BLaER1 treated with 17β-estradiol and CSF1 and Interleukin-3, amounts not matched to agents 10 nM and 100 nM (cell line): ENCODE measurements at regions not wholly inside any gene's neighbourhood (a gene's known extent, or its start where the extent isn't known, plus 50 kb on each side); places are given as distances from the start of the nearest gene placed in this dataset.

Experiments
- H3K27ac ChIP-seq, 11 experiments: shearing (Covaris generic); formaldehyde crosslinking; 2 replicates each; pipeline ENCODE4 v1.8.1; 2022
- H3K27me3 ChIP-seq, 11 experiments: shearing (Covaris generic); formaldehyde crosslinking; 2 replicates each; pipeline ENCODE4 v1.8.1; 2022
- H3K36me3 ChIP-seq, 11 experiments: shearing (Covaris generic); formaldehyde crosslinking; 2 replicates each; pipeline ENCODE4 v1.8.1; 2022
- H3K4me1 ChIP-seq, 10 experiments: shearing (Covaris generic); formaldehyde crosslinking; 2 replicates each; pipeline ENCODE4 v1.8.1; 2022
- H3K4me2 ChIP-seq, 11 experiments: shearing (Covaris generic); formaldehyde crosslinking; 2 replicates each; pipeline ENCODE4 v1.8.1; 2022
- H3K4me3 ChIP-seq, 10 experiments: shearing (Covaris generic); formaldehyde crosslinking; 2 replicates each; pipeline ENCODE4 v1.8.1; 2022
- H3K9ac ChIP-seq, 11 experiments: shearing (Covaris generic); formaldehyde crosslinking; 2 replicates each; pipeline ENCODE4 v1.8.1; 2022
- H3K9me3 ChIP-seq, 11 experiments: shearing (Covaris generic); formaldehyde crosslinking; replicated peaks in 1 of 11; 2 replicates each; pipeline ENCODE4 v1.8.1; 2022
- H4K20me1 ChIP-seq, 11 experiments: shearing (Covaris generic); formaldehyde crosslinking; 2 replicates each; pipeline ENCODE4 v1.8.1; 2022
- Cebpa-rat ChIP-seq, 11 experiments: shearing (Covaris generic); IDR thresholded peaks; 2 replicates each; pipeline ENCODE4 v1.8.1; 2022

DNA sequence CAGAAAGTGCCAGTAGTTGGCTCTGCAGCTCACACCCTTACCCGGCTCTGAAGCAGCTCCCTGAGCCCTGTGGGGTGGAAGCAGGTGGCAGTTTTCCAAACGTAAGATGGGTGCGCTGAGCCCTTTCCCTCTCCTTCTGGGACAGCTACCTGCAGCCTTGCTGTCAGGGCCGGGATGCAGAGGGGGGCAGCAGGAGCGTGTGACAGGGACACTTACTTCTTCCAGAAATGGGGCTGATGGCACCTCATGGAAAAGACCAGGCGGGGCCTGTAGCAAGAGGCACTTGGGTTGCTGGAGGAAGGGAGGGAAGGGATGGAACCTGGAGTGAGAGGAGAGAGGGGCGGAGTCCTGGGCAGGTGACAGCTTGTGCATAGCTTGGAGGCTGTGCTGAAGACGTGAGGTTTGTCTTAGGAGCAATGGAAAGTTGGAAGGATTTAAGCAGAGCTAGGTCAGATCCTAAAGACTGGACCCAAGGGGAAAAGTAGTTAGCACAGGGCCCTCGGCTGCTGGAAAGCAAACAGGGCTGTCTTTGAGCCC lies 216.8 kb upstream of the RPL38 start:
- H3K36me3 ChIP-seq = no peaks in the 10 kb centered on the region
- TF ChIP-seq Cebpa-rat (IDR thresholded peaks at IDR 0.05) = no peak

DNA sequence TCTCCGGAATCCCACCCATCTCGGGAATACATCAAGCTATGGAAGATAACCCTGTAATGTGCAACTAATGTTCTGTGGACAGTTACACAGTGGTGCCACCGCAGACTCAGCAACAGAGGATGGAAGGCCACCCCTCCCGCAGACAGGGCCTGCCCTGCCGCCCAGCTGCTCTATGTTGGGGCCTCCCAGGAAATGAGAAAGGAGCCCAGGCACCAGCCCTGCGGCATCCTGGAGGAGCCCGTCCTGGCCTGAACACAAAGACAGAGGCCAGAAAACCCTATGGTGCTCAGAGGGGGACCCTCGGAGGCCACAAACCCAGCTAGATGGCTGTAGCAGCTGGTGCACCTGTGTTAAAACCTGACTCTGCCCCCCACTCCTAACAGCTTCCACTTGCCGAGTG lies 216.1 kb upstream of the RPL38 start:
- no peaks in the 10 kb centered on the region for H4K20me1 ChIP-seq
- H3K4me2 ChIP-seq = peak overlapping the region in 2 of 11 experiments; percentile 21 to 32; a peak in 4 of 22 replicates
- no peaks in the 10 kb centered on the region for H3K27me3 ChIP-seq
- H3K9ac ChIP-seq = no peak overlapping the region
- H3K4me1 ChIP-seq = peaks cover 30 to 51% (median 40%) of the 10 kb centered on the region in 10 experiments
- no peak for TF ChIP-seq Cebpa-rat (IDR thresholded peaks at IDR 0.05)
- H3K9me3 ChIP-seq = no peaks in the 10 kb centered on the region
- H3K36me3 ChIP-seq = no peaks in the 10 kb centered on the region
- no peak overlapping the region for H3K27ac ChIP-seq
- no peak overlapping the region for H3K4me3 ChIP-seq

More for the DNA sequence above, 216.8 kb upstream of the RPL38 start:
- H3K27me3 ChIP-seq = no peaks in the 10 kb centered on the region
- H3K9me3 ChIP-seq = no peaks in the 10 kb centered on the region
- no peaks in the 10 kb centered on the region for H4K20me1 ChIP-seq
- no peak overlapping the region for H3K4me3 ChIP-seq
- peaks cover 37 to 58% (median 46%) of the 10 kb centered on the region in 10 experiments for H3K4me1 ChIP-seq
- H3K27ac ChIP-seq = no peak overlapping the region
- peak overlapping the region in 3 of 11 experiments; percentile 1 to 32 (median 21); a peak in 2 of 22 replicates for H3K4me2 ChIP-seq
- no peak overlapping the region for H3K9ac ChIP-seq

DNA sequence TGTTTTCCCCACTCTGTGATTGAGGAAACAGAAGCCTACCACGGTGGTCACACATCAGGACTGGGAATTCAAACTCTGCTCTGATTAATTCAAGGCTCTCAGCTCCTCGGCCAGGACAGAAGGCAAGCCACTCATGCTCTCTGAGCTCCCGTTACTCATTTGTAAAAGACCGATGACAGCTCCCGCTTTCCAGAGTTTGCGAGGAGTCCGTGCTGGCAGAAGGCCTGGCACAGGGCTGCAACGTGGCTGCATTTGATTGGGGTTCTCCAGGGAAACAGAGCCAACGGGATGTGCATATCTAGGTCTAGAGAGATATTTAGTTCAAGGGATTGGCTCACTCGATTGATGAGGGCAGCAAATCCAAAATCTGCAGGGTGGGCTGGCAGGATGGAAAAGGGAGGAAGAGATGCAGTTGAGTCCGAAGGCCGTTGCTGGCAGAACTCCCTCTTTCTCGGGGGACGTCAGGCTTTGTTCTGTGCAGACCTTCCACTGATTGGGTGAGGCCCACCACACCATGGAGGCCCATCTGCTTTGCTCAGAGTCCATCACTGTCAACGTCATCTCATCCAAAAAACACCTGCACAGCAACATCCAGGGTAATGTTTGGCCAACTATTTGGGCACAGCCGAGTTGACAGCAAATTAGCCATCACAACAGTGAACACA lies 215.5 kb upstream of the RPL38 start:
- Histone ChIP-seq H3K4me2 (0 out of 22 replicates have a peak overlapping the region, but pooled peaks of 1 of the 11 experiments have one; percentile 32), H3K27ac (no peak overlapping the region), H3K36me3 (no peaks in the 10 kb centered on the region), H4K20me1 (no peaks in the 10 kb centered on the region), H3K9ac (no peak overlapping the region), H3K9me3 (no peaks in the 10 kb centered on the region), H3K27me3 (no peaks in the 10 kb centered on the region), H3K4me1 (peaks cover 24 to 45% (median 34%) of the 10 kb centered on the region in 10 experiments), H3K4me3 (no peak overlapping the region)
- no peak for TF ChIP-seq Cebpa-rat (IDR thresholded peaks at IDR 0.05)

DNA sequence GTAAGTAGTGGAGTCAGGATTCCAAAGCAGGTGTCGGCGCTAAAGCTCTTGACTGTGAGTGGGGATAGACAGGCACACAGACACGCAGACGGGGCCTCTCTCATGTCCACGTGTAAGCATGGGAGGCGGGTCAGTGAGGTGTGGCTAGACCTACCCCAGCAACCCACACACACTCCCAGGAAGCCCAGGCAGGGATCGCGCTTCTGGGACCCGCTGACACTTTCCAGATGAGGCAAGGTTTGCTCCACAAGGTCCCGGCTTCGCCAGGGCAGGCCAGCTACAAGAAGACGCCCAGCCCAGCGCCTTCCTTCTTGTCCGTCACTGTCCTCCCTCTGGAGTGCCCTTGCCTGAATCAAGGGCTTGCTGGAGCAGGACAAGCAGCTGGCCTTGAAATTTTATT lies 213.8 kb upstream of the RPL38 start:
- Histone ChIP-seq H3K9ac (no peak overlapping the region), H3K4me3 (no peak overlapping the region), H3K4me2 (no peak overlapping the region), H3K4me1 (peaks cover 9 to 28% (median 18%) of the 10 kb centered on the region in 10 experiments; a peak in 19 of 20 replicates), H3K9me3 (no peaks in the 10 kb centered on the region), H3K27ac (no peak overlapping the region), H3K36me3 (no peaks in the 10 kb centered on the region), H3K27me3 (no peaks in the 10 kb centered on the region), H4K20me1 (no peaks in the 10 kb centered on the region)
- no peak for TF ChIP-seq Cebpa-rat (IDR thresholded peaks at IDR 0.05)

DNA sequence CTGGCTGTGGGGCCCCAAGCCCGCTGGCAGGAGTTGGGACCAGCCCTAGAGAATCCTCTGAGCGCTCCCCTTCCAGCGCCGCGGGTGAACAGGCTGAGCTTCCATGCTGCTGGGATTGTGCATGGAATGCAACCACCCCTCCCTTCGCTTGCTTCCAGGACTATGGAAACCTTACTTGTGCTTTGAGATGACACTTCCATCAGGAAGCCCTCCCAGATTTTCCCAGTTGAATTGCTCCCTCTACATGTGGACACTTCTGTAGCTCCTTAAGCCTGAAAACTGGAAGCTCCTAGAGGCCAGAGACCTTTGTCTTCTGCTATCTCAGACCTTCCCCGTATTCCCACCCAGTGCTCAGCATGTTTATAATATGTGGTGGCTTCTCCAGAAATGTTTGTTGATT lies 213.2 kb upstream of the RPL38 start:
- Histone ChIP-seq H3K4me3 (no peak overlapping the region), H3K9ac (no peak overlapping the region), H3K27ac (no peak overlapping the region), H3K4me2 (no peak overlapping the region), H4K20me1 (no peaks in the 10 kb centered on the region), H3K4me1 (peaks cover 3 to 25% (median 13%) of the 10 kb centered on the region in 10 experiments; a peak in 18 of 20 replicates), H3K27me3 (no peaks in the 10 kb centered on the region), H3K36me3 (no peaks in the 10 kb centered on the region), H3K9me3 (no peaks in the 10 kb centered on the region)
- no peak for TF ChIP-seq Cebpa-rat (IDR thresholded peaks at IDR 0.05)

DNA sequence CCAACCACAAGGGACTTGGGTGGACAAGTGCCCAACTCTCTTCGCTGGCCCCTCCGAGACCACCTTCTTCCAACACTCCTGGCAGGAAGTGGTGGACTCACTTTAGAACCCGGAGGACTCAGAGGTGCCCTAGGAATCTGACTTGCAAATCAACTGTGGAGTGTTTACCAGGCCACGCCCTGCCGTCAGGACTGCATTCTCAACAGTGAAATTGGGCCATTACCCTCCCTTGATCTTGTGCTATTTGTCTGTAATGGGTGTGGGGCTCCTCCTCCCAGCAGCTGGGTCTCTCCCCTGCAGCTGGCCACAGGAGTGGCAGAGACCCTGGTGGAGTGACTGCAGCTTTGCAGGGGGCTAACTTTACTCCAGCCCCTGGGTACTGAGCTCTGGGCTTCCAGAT lies 212.2 kb upstream of the RPL38 start:
- Histone ChIP-seq H3K4me3 (no peak overlapping the region), H3K9me3 (no peaks in the 10 kb centered on the region), H3K36me3 (no peaks in the 10 kb centered on the region), H3K27me3 (no peaks in the 10 kb centered on the region), H3K27ac (no peak overlapping the region), H3K4me1 (peaks cover 0 to 27% (median 16%) of the 10 kb centered on the region in 10 experiments; a peak in 14 of 20 replicates), H4K20me1 (no peaks in the 10 kb centered on the region), H3K4me2 (no peak overlapping the region), H3K9ac (no peak overlapping the region)
- no peak for TF ChIP-seq Cebpa-rat (IDR thresholded peaks at IDR 0.05)

DNA sequence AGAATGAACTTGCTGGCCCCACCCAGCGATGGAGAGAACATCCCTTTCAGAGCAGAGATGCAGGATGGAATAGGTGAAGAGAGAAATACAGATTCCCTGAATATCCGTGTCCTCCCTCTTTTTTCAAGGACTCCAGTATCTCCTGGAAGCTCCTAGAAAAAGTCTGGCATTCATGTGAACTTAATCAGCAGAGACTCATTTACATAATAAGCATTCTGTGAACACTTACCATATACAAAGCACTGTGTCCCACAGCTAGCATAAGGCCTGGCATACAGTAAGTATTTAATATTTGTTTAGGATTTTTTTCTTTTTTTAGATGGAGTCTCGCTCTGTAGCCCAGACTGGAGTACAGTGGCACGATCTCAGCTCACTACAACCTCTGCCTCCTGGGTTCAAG lies 208.5 kb upstream of the RPL38 start:
- Histone ChIP-seq H3K9ac (no peak overlapping the region), H3K4me2 (peak overlapping the region in 3 of 11 experiments; percentile 53 to 63 (median 56); a peak in 1 of 22 replicates), H3K4me3 (no peak overlapping the region), H3K9me3 (no peaks in the 10 kb centered on the region), H3K36me3 (no peaks in the 10 kb centered on the region), H4K20me1 (no peaks in the 10 kb centered on the region), H3K4me1 (peaks cover 0 to 12% (median 10%) of the 10 kb centered on the region in 10 experiments; a peak in 14 of 20 replicates), H3K27ac (no peak overlapping the region), H3K27me3 (no peaks in the 10 kb centered on the region)
- TF ChIP-seq Cebpa-rat (IDR thresholded peaks at IDR 0.05) = no peak

DNA sequence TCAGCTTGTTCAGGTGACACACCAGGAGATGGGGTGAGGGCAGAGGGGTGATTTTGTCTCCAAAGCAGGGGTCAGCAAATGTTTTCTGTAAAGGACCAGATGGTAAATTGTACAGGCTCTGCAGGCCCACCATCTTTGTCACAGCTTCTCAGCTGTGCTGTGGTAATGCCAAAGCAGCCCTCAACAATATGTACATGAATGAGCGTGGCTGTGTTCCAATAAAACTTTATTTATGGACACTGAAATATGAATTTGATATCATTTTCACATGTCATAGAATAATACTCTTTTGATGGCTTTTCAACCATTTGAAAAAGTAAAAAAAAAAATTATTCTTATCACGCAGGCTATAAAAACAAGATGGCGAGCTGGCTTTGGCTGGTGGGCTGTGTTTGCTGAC lies 206.4 kb upstream of the RPL38 start:
- Histone ChIP-seq H3K36me3 (no peaks in the 10 kb centered on the region), H3K27me3 (no peaks in the 10 kb centered on the region), H3K4me3 (no peak overlapping the region), H4K20me1 (no peaks in the 10 kb centered on the region), H3K4me2 (no peak overlapping the region), H3K27ac (no peak overlapping the region), H3K9me3 (no peaks in the 10 kb centered on the region), H3K9ac (no peak overlapping the region), H3K4me1 (peaks cover 0 to 12% (median 10%) of the 10 kb centered on the region in 10 experiments; a peak in 14 of 20 replicates)
- TF ChIP-seq Cebpa-rat (IDR thresholded peaks at IDR 0.05) = no peak

DNA sequence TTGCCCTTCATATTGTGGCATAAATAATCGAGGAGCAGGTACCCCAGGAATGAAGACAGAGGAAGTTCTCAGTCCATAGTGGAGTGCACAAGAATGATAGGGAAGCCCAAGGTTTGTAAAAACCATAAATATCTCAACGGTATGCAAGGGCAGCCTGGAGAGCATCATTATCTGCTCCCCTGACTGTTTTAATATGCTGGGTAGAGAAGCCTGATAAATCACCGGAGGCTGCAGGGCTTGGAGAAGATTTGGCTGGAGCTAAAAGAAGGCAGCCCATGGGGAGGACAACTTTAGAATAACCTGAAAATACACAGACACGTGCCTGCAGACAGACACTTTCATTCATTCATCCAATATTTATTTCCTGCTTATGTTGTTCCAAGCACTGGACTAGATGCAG lies 205.2 kb upstream of the RPL38 start:
- no peaks in the 10 kb centered on the region for H3K9me3 ChIP-seq
- H4K20me1 ChIP-seq = no peaks in the 10 kb centered on the region
- H3K4me3 ChIP-seq = no peak overlapping the region
- no peak for TF ChIP-seq Cebpa-rat (IDR thresholded peaks at IDR 0.05)
- H3K9ac ChIP-seq = no peak overlapping the region
- H3K27ac ChIP-seq = no peak overlapping the region
- H3K36me3 ChIP-seq = no peaks in the 10 kb centered on the region
- no peak overlapping the region for H3K4me2 ChIP-seq
- H3K4me1 ChIP-seq = peaks cover 0 to 12% (median 10%) of the 10 kb centered on the region in 10 experiments; a peak in 14 of 20 replicates
- H3K27me3 ChIP-seq = no peaks in the 10 kb centered on the region
